ENCODE measurements at regions not wholly inside any gene's neighbourhood (a gene's known extent, or its start where the extent isn't known, plus 50 kb on each side); places are given as distances from the start of the nearest gene placed in this dataset.

DNA sequence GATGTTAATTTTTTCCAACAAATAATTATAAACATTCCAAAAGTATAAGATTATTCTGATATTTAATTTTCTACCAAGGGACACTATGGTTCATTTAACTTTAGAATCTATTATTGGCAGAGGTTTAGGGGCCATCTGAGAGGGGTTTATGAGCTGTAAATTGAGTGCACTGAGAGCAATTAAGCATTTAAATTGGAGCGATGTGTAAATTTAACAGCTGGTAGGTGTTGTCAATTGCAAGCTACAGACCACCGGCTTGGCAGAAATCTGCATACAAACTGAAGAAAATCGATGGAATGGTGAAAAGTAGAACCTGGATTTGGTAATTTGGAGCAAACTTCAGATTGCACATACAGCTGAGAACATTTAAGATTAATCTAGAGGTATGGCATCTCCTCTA, 55.8 kb upstream of the MTF2 start:
- TF ChIP-seq CTCF (conservative IDR thresholded peaks at IDR 0.05; ENCODE audit: low read length) (no peak), EZH2phosphoT487 (IDR thresholded peaks at IDR 0.05; ENCODE audit: borderline replicate concordance) (no peak)
- Histone ChIP-seq H3K4me2 (ENCODE audit: low read depth, low read length, poor library complexity, severe bottlenecking) (no peak overlapping the region), H3F3A (ENCODE audit: low read depth) (no peaks in the 10 kb centered on the region), H3K27me3 (ENCODE audit: insufficient read depth, low read length, poor library complexity, severe bottlenecking) (no peaks in the 10 kb centered on the region), H3K9ac (ENCODE audit: low read depth, low read length, poor library complexity, severe bottlenecking) (no peak overlapping the region), H3K9me2 (replicated peaks; ENCODE audit: low read depth, low read length) (no peaks in the 10 kb centered on the region), H3K4me3 (ENCODE audit: low read length, poor library complexity, severe bottlenecking) (no peak overlapping the region), H3K36me3 (ENCODE audit: insufficient read depth, low read length) (no peaks in the 10 kb centered on the region), H2AFZ (ENCODE audit: low read length) (no peak overlapping the region), H3K4me1 (ENCODE audit: insufficient read depth, low read length, poor library complexity, severe bottlenecking) (no peaks in the 10 kb centered on the region), H4K20me1 (ENCODE audit: insufficient read depth, low read length, poor library complexity, severe bottlenecking) (no peaks in the 10 kb centered on the region), H3K79me2 (ENCODE audit: insufficient read depth, low read length) (no peaks in the 10 kb centered on the region), H3K9me3 (ENCODE audit: insufficient read depth, low read depth, low read length) (no peaks in the 10 kb centered on the region)

DNA sequence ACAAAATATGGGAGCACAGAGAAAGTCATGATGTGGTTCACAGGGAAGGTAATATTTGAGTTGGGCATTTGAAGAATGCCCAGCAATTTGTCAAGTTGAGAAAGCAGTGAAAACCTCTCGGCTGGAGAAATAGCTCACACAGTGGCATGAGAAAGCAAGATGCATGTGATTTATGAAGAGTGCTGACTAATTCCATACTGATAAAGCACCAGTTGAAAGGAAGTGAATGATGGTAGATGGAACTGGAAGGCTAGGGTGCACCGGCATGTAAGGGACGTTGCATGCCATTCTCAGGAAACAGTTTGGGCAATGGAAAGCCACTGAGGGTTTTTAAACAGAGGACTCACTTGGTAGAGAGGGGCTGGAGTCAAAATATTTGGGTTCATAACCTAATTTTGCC, 53.5 kb upstream of the MTF2 start:
- no peaks in the 10 kb centered on the region for H3K27me3 ChIP-seq (ENCODE audit: insufficient read depth, low read length, poor library complexity, severe bottlenecking)
- no peak for TF ChIP-seq EZH2phosphoT487 (IDR thresholded peaks at IDR 0.05; ENCODE audit: borderline replicate concordance)
- TF ChIP-seq CTCF (conservative IDR thresholded peaks at IDR 0.05; ENCODE audit: low read length): no peak
- H3K9me3 ChIP-seq (ENCODE audit: insufficient read depth, low read depth, low read length): no peaks in the 10 kb centered on the region
- no peaks in the 10 kb centered on the region for H3K4me1 ChIP-seq (ENCODE audit: insufficient read depth, low read length, poor library complexity, severe bottlenecking)
- no peaks in the 10 kb centered on the region for H4K20me1 ChIP-seq (ENCODE audit: insufficient read depth, low read length, poor library complexity, severe bottlenecking)
- H3K79me2 ChIP-seq (ENCODE audit: insufficient read depth, low read length): no peaks in the 10 kb centered on the region
- H3K4me2 ChIP-seq (ENCODE audit: low read depth, low read length, poor library complexity, severe bottlenecking): no peak overlapping the region
- no peak overlapping the region for H3K9ac ChIP-seq (ENCODE audit: low read depth, low read length, poor library complexity, severe bottlenecking)
- H3K9me2 ChIP-seq (replicated peaks; ENCODE audit: low read depth, low read length): no peaks in the 10 kb centered on the region
- no peaks in the 10 kb centered on the region for H3K36me3 ChIP-seq (ENCODE audit: insufficient read depth, low read length)
- H3F3A ChIP-seq (ENCODE audit: low read depth): no peaks in the 10 kb centered on the region
- no peak overlapping the region for H3K4me3 ChIP-seq (ENCODE audit: low read length, poor library complexity, severe bottlenecking)
- H2AFZ ChIP-seq (ENCODE audit: low read length): no peak overlapping the region

DNA sequence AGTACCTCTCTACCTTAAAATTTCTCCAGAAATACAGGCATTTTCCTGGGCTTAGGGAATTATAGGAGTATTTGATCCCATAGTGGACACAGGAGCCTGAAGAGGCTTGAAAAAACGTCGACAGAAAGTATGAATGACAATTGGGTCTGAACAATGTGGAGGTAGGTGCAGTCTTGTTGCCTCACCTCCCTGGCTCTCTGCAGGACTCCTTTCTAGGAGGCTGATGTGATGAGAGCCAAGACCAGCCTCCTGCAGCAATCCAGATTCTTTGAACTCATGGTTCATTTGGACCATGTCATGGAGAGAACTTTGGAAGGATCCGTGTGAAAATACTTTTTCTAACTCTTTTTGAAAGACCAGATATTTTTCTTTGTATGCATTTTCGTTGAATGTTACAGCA, 50.5 kb upstream of the MTF2 start:
- Histone ChIP-seq H3K9me3 (ENCODE audit: insufficient read depth, low read depth, low read length) (no peaks in the 10 kb centered on the region), H3K36me3 (ENCODE audit: insufficient read depth, low read length) (no peaks in the 10 kb centered on the region), H3K4me2 (ENCODE audit: low read depth, low read length, poor library complexity, severe bottlenecking) (no peak overlapping the region), H3K9ac (ENCODE audit: low read depth, low read length, poor library complexity, severe bottlenecking) (no peak overlapping the region), H3K4me1 (ENCODE audit: insufficient read depth, low read length, poor library complexity, severe bottlenecking) (peaks cover 5% of the 10 kb centered on the region), H2AFZ (ENCODE audit: low read length) (no peak overlapping the region), H3K4me3 (ENCODE audit: low read length, poor library complexity, severe bottlenecking) (no peak overlapping the region), H4K20me1 (ENCODE audit: insufficient read depth, low read length, poor library complexity, severe bottlenecking) (no peaks in the 10 kb centered on the region), H3K79me2 (ENCODE audit: insufficient read depth, low read length) (no peaks in the 10 kb centered on the region), H3F3A (ENCODE audit: low read depth) (no peaks in the 10 kb centered on the region), H3K9me2 (replicated peaks; ENCODE audit: low read depth, low read length) (no peaks in the 10 kb centered on the region), H3K27me3 (ENCODE audit: insufficient read depth, low read length, poor library complexity, severe bottlenecking) (no peaks in the 10 kb centered on the region)
- TF ChIP-seq CTCF (conservative IDR thresholded peaks at IDR 0.05; ENCODE audit: low read length) (no peak), EZH2phosphoT487 (IDR thresholded peaks at IDR 0.05; ENCODE audit: borderline replicate concordance) (no peak)
